Adrenal gland (tissue), 9 donors: ENCODE measurements at regions not wholly inside any gene's neighbourhood (a gene's known extent, or its start where the extent isn't known, plus 50 kb on each side); places are given as distances from the start of the nearest gene placed in this dataset.
A peak's percentile ranks its signal among the peaks of the same experiment; 100 is the strongest.

Experiments used
- DNase-seq, 7 donors: peaks; one replicate each; pipeline ENCODE4 v3.0.0-alpha.2; 2019 to 2020
- H3K27ac ChIP-seq, 5 donors: fragments of 200-600 bp; sonication (generic) in 4 of 5; 1 replicate in 3 of 5; 2 replicates in 2 of 5; pipeline versions ENCODE4 v1.5.1 to v1.8.0; 2016 to 2020; ENCODE audit warnings: mild to moderate bottlenecking in 1 of 5
- H3K27me3 ChIP-seq: fragments of 200-600 bp; 2 replicates; pipeline ENCODE4 v1.8.0; 2021
- H3K36me3 ChIP-seq, 2 donors: fragments of 200-600 bp; replicated peaks in 1 of 2; 1 replicate in 1 of 2; 2 replicates in 1 of 2; pipeline versions ENCODE4 v1.5.1 to v1.8.0; 2018 to 2022
- H3K4me1 ChIP-seq, 2 donors: fragments of 200-600 bp; replicated peaks in 1 of 2; 1 replicate in 1 of 2; 2 replicates in 1 of 2; pipeline versions ENCODE4 v1.5.1 to v1.8.0; 2018 to 2021
- H3K4me3 ChIP-seq, 4 donors: fragments of 200-600 bp; sonication (generic) in 3 of 4; one replicate each; pipeline ENCODE4 v1.5.1; 2016 to 2018
- H3K9me3 ChIP-seq, 3 donors: fragments of 200-600 bp; sonication (generic) in 1 of 3; replicated peaks in 1 of 3; 1 replicate in 2 of 3; 2 replicates in 1 of 3; pipeline versions ENCODE4 v1.5.1 to v1.8.0; 2016 to 2021
- POLR2A ChIP-seq, 2 donors: fragments of 450-650 bp; IDR thresholded peaks; one replicate each; pipeline ENCODE4 v1.6.1; 2017; ENCODE audit warnings: antibody characterized with exemption in 2 of 2, mild to moderate bottlenecking in 2 of 2, moderate library complexity in 1 of 2
- WGBS, 4 donors: extraction: QIAGEN DNeasy Blood & Tissue Kit in 2 of 4; methylation state at CpG; one replicate each; pipeline versions ENCODE4 v1.1.5 to v1.1.7; 2013 to 2017; 5-methylcytosine and 5-hydroxymethylcytosine counted together
- intact Hi-C, 2 donors: fragments of 100-400 bp; cut with DNase I; formaldehyde crosslinking; loops; one replicate each; pipeline versions ENCODE4 v1.14.1 to v1.15.0; 2022 to 2023
- TF ChIP-seq, protein P1 (sequence below), 6 experiments: fragments of 450-650 bp in 4 of 6; fragments of 200-600 bp in 2 of 6; sonication (generic) in 1 of 6; IDR thresholded peaks; 1 replicate in 5 of 6; 2 replicates in 1 of 6; pipeline versions ENCODE4 v1.5.1 to v1.8.0; 2016 to 2021; ENCODE audit warnings: antibody characterized with exemption in 6 of 6, mild to moderate bottlenecking in 2 of 6, moderate library complexity in 1 of 6
- donor health status: healthy with polysubstance abuse.
- donor health status: Bipolar disorder and iron deficiency.
- donor health status: DM: yes; HTN: yes; CAD: no.
- donor health status: DM: no; HTN: no; CAD: no.
- donor health status: DM: no; HTN: no; CAD: no.

DNA sequence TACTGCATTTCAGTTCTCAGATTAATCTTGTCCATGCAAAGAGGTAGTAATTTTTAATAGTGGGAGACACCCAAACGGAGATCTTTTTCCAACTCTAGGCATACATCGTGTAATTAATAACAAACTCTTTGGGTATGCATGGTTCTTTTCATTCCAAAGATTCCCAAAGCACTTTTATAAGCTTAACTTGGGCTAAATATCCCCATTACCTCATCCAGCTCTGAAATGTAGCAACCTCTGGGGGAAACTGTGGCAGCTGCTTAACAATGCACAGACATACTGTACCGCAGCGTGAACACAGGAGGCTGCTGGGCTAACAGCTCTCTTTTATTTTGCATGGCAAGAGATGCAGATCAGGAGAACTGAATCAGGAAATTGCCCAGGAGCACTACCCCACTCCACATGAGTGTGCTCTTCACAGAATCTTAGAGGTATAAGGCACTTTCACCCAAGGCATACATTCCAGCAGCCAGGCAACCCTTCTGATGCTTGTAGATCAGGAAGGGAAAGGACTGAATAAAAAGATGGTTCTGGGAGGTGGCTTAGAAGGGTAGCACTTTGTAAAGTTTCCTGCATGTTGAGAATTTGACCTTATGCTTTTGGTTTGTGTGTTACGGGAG, 114.4 kb upstream of the GLI3 start:
- intact Hi-C loops: no loop called here
- no peaks in the 10 kb centered on the region for H3K4me1 ChIP-seq
- H3K36me3 ChIP-seq: no peaks in the 10 kb centered on the region
- DNase-seq: no peak
- no peak overlapping the region for H3K27ac ChIP-seq
- no peaks in the 10 kb centered on the region for H3K9me3 ChIP-seq
- no peaks in the 10 kb centered on the region for H3K27me3 ChIP-seq
- WGBS, 4 donors: 82 to 94% (median 91%) methylated on average over 5 of the region's 5 CpGs
- no peak overlapping the region for H3K4me3 ChIP-seq
- TF ChIP-seq, protein P1, sequence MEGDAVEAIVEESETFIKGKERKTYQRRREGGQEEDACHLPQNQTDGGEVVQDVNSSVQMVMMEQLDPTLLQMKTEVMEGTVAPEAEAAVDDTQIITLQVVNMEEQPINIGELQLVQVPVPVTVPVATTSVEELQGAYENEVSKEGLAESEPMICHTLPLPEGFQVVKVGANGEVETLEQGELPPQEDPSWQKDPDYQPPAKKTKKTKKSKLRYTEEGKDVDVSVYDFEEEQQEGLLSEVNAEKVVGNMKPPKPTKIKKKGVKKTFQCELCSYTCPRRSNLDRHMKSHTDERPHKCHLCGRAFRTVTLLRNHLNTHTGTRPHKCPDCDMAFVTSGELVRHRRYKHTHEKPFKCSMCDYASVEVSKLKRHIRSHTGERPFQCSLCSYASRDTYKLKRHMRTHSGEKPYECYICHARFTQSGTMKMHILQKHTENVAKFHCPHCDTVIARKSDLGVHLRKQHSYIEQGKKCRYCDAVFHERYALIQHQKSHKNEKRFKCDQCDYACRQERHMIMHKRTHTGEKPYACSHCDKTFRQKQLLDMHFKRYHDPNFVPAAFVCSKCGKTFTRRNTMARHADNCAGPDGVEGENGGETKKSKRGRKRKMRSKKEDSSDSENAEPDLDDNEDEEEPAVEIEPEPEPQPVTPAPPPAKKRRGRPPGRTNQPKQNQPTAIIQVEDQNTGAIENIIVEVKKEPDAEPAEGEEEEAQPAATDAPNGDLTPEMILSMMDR (IDR thresholded peaks at IDR 0.05): no peak
- no peak for TF ChIP-seq POLR2A (IDR thresholded peaks at IDR 0.05)

DNA sequence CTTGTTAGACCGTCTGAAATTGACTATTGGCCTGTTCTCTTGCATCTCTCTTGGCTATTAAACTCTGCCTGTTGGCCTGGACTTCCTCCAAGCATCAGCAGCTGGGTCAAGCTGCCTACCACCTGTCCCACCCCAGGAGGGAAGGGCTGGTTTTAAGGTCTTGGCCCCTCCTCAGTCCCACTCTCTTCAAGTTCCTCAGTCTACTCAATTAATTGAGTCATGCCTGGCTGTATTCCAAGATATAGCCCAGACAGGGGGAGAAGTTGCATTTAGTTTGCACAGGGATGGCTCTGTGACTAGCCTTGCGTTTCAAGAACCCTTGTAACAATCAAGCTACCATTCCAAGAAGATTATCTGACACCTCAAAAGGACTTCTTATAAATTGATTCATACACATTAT, 113.8 kb upstream of the GLI3 start:
- no peak for TF ChIP-seq POLR2A (IDR thresholded peaks at IDR 0.05)
- intact Hi-C loops: no loop called here
- no peak overlapping the region for H3K27ac ChIP-seq
- H3K27me3 ChIP-seq: no peaks in the 10 kb centered on the region
- H3K4me1 ChIP-seq: no peaks in the 10 kb centered on the region
- H3K9me3 ChIP-seq: no peaks in the 10 kb centered on the region
- WGBS, 4 donors: 72 to 89% (median 83%) methylated on average over 2 of the region's 2 CpGs
- no peak for DNase-seq
- H3K4me3 ChIP-seq: no peak overlapping the region
- no peaks in the 10 kb centered on the region for H3K36me3 ChIP-seq

DNA sequence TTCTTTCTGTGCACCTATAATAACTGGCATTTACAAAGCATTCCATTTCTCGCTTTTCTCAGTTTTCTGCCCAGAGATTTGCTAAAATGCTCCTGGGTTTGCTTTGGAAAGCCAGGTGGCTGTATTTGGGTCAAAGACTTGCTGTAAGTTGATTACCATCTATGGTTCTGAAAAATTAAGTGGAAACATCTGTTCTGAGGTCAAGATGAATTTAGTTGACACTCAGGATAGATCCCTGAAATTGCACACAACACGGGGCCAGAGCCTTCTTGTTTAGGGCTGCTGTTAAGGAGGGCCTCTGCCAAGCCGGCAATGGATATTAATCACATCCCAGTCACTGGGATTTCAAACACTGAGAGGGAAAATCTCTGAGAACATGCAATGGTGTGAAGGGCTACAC, 111.6 kb upstream of the GLI3 start:
- no peaks in the 10 kb centered on the region for H3K9me3 ChIP-seq
- peak in 1 of 7 donors; percentile 55 for DNase-seq
- no peak overlapping the region for H3K4me3 ChIP-seq
- no peaks in the 10 kb centered on the region for H3K36me3 ChIP-seq
- H3K4me1 ChIP-seq: no peaks in the 10 kb centered on the region
- no peaks in the 10 kb centered on the region for H3K27me3 ChIP-seq
- no peak overlapping the region for H3K27ac ChIP-seq
- WGBS, 4 donors: 59 to 79% (median 74%) methylated on average over 3 of the region's 3 CpGs
- intact Hi-C loops: no loop called here
- TF ChIP-seq POLR2A (IDR thresholded peaks at IDR 0.05): no peak
- TF ChIP-seq, protein P1 (IDR thresholded peaks at IDR 0.05): no peak

DNA sequence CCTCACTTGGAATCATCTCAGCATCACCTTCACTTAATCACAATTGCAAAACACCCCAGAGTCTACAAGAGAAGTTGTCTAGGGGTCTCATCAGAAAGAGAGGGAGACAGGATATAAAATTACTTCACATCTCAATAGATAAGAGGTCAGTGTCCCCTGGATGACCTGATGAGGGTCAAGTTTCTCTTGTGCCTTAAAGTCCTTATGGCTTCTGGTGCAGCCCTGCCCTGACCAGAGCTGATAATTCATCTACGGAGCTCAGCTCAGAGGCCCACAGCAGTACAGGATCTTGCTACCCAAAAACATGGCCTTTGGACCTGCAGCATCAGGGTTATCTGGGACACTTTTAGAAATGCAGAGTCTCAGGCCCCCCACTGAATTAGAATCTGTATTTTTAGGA, 111.1 kb upstream of the GLI3 start:
- intact Hi-C loops: no loop called here

More for the DNA sequence above, 111.1 kb upstream of the GLI3 start:
- no peak for TF ChIP-seq POLR2A (IDR thresholded peaks at IDR 0.05)
- TF ChIP-seq, protein P1 (IDR thresholded peaks at IDR 0.05): no peak
- no peaks in the 10 kb centered on the region for H3K4me1 ChIP-seq
- no peaks in the 10 kb centered on the region for H3K36me3 ChIP-seq
- H3K27me3 ChIP-seq: no peaks in the 10 kb centered on the region
- DNase-seq: no peak
- no peak overlapping the region for H3K4me3 ChIP-seq
- no peak overlapping the region for H3K27ac ChIP-seq
- H3K9me3 ChIP-seq: no peaks in the 10 kb centered on the region
- WGBS, 4 donors: 78 to 100% (median 87%) methylated on average over 1 of the region's 1 CpG
